K562 (cell line): ENCODE measurements at regions not wholly inside any gene's neighbourhood (a gene's known extent, or its start where the extent isn't known, plus 50 kb on each side); places are given as distances from the start of the nearest gene placed in this dataset.

Source experiments
- HIVEP1 ChIP-seq: fragments of 250-450 bp; sonication (Bioruptor Pico); IDR thresholded peaks from 2 replicates; pipeline ENCODE4 v1.4.0; 2020; ENCODE audit warnings: mild to moderate bottlenecking
- L3MBTL2 ChIP-seq: fragments of 450-650 bp; IDR thresholded peaks from 2 replicates; pipeline ENCODE4 v1.6.1; 2016; ENCODE audit warnings: mild to moderate bottlenecking, moderate library complexity
- MAZ ChIP-seq, 2 experiments: fragments of 450-650 bp in 1 of 2; sonication (generic) in 1 of 2; formaldehyde crosslinking; IDR thresholded peaks in 1 of 2; conservative IDR thresholded peaks in 1 of 2; 2 replicates each; pipeline versions ENCODE4 v1.4.0 to v1.5.0; 2020; ENCODE audit warnings: mild to moderate bottlenecking in 1 of 2, missing genetic modification reagents in 1 of 2
- MYNN ChIP-seq, 2 experiments: sonication (generic); formaldehyde crosslinking in 1 of 2; IDR thresholded peaks; 2 replicates each; pipeline versions ENCODE4 v1.5.0 to v1.6.1; 2016 to 2020; ENCODE audit warnings: antibody characterized with exemption in 1 of 2, missing genetic modification reagents in 1 of 2
- NBN ChIP-seq: fragments of 450-650 bp; IDR thresholded peaks from 2 replicates; pipeline ENCODE4 v1.6.1; 2016; ENCODE audit warnings: low read depth, mild to moderate bottlenecking
- RNF2 ChIP-seq: sonication (generic); IDR thresholded peaks from 2 replicates; pipeline ENCODE4 v1.6.1; 2016
- SMAD3 ChIP-seq: fragments of 450-650 bp; formaldehyde crosslinking; conservative IDR thresholded peaks from 2 replicates; pipeline ENCODE4 v1.4.0; 2020; ENCODE audit warnings: mild to moderate bottlenecking
- TAF1 ChIP-seq: IDR thresholded peaks from 2 replicates; pipeline ENCODE4 v1.6.1; 2011; ENCODE audit warnings: mild to moderate bottlenecking, low read length, moderate library complexity; ENCODE audit not compliant: insufficient read depth, control insufficient read depth, severe bottlenecking; ENCODE audit errors: extremely low read depth
- ZFP36 ChIP-seq: fragments of 150-350 bp; IDR thresholded peaks from 2 replicates; pipeline ENCODE4 v1.6.1; 2018; ENCODE audit warnings: low read length, low read depth; ENCODE audit not compliant: partially characterized antibody
- ZNF184 ChIP-seq: sonication (generic); formaldehyde crosslinking; IDR thresholded peaks from 2 replicates; pipeline ENCODE4 v1.5.0; 2020; ENCODE audit warnings: missing genetic modification reagents
- TF ChIP-seq, protein P1 (sequence below), 3 experiments: IDR thresholded peaks in 2 of 3; conservative IDR thresholded peaks in 1 of 3; 2 replicates each; pipeline ENCODE4 v1.5.1; 2011 to 2012; ENCODE audit warnings: low read length in 3 of 3, mild to moderate bottlenecking in 3 of 3, control low read depth in 2 of 3, improper control_type of control experiment in 1 of 3, inconsistent platforms in 1 of 3, low read depth in 1 of 3, mixed read lengths in 1 of 3, moderate library complexity in 1 of 3; ENCODE audit not compliant: insufficient read depth in 2 of 3
- TF ChIP-seq, protein P2 (sequence below), 2 experiments: IDR thresholded peaks; 2 replicates each; pipeline ENCODE4 v1.6.1; 2012; ENCODE audit warnings: improper control_type of control experiment in 2 of 2, low read depth in 2 of 2, low read length in 2 of 2, borderline replicate concordance in 1 of 2
- TF ChIP-seq, protein P3 (sequence below), 2 experiments: fragments of 450-650 bp in 1 of 2; sonication (generic) in 1 of 2; formaldehyde crosslinking in 1 of 2; IDR thresholded peaks; 2 replicates each; pipeline versions ENCODE4 v1.7.1 to v1.9.0; 2016 to 2022; ENCODE audit warnings: inconsistent platforms in 1 of 2, mild to moderate bottlenecking in 1 of 2, missing genetic modification reagents in 1 of 2

DNA sequence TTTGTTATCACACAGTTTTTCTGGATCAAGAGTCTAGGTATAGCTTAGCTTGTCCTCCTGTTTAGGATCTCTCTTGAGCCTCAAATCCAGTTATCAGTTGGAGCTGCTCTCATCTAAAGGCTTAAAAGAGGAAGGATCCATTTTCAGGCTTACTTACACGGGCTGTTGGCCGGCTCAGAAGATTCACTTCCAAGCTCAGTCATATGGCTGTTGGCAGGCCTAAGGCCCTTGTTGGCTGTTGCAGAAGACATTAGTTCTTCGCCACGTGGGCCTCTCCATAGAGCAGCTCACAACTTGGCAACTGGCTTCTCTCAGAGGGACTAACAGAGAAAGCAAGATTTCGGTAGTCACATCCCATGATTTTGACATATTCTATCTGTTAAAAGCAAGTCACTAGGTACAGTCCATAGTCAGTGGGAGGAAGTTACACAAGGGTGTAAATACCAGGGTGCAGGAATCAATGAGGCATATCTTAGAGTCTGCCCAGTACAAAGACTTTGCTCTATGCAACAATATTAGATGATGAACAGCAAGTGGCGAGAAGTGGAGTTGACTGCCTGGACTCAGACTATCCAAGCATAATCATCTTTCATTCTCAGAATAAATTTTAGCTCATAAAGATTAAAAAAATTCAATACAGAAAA is 280.1 kb upstream of the MBL2 start:
- TF ChIP-seq TAF1 (no peak), SMAD3 (no peak), MYNN (IDR thresholded peaks at IDR 0.05) (no peak), MYNN (CRISPR knock-in tag; IDR thresholded peaks at IDR 0.05) (no peak), RNF2 (no peak), HIVEP1 (no peak), L3MBTL2 (no peak), MAZ (CRISPR knock-in tag; conservative IDR thresholded peaks at IDR 0.05 in 1 of 2, IDR thresholded peaks at IDR 0.05 in 1 of 2) (no peak), ZNF184 (no peak), ZFP36 (no peak), NBN (no peak)
- TF ChIP-seq, protein P1, sequence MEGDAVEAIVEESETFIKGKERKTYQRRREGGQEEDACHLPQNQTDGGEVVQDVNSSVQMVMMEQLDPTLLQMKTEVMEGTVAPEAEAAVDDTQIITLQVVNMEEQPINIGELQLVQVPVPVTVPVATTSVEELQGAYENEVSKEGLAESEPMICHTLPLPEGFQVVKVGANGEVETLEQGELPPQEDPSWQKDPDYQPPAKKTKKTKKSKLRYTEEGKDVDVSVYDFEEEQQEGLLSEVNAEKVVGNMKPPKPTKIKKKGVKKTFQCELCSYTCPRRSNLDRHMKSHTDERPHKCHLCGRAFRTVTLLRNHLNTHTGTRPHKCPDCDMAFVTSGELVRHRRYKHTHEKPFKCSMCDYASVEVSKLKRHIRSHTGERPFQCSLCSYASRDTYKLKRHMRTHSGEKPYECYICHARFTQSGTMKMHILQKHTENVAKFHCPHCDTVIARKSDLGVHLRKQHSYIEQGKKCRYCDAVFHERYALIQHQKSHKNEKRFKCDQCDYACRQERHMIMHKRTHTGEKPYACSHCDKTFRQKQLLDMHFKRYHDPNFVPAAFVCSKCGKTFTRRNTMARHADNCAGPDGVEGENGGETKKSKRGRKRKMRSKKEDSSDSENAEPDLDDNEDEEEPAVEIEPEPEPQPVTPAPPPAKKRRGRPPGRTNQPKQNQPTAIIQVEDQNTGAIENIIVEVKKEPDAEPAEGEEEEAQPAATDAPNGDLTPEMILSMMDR (IDR thresholded peaks at IDR 0.05 in 2 of 3, conservative IDR thresholded peaks at IDR 0.05 in 1 of 3; ENCODE audit: insufficient read depth in 2 of 3, low read depth in 1 of 3, low read length in 3 of 3) = no peak
- TF ChIP-seq, protein P2, sequence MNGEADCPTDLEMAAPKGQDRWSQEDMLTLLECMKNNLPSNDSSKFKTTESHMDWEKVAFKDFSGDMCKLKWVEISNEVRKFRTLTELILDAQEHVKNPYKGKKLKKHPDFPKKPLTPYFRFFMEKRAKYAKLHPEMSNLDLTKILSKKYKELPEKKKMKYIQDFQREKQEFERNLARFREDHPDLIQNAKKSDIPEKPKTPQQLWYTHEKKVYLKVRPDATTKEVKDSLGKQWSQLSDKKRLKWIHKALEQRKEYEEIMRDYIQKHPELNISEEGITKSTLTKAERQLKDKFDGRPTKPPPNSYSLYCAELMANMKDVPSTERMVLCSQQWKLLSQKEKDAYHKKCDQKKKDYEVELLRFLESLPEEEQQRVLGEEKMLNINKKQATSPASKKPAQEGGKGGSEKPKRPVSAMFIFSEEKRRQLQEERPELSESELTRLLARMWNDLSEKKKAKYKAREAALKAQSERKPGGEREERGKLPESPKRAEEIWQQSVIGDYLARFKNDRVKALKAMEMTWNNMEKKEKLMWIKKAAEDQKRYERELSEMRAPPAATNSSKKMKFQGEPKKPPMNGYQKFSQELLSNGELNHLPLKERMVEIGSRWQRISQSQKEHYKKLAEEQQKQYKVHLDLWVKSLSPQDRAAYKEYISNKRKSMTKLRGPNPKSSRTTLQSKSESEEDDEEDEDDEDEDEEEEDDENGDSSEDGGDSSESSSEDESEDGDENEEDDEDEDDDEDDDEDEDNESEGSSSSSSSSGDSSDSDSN (IDR thresholded peaks at IDR 0.05; ENCODE audit: borderline replicate concordance in 1 of 2, low read depth in 2 of 2, low read length in 2 of 2) = no peak
- TF ChIP-seq, protein P3, sequence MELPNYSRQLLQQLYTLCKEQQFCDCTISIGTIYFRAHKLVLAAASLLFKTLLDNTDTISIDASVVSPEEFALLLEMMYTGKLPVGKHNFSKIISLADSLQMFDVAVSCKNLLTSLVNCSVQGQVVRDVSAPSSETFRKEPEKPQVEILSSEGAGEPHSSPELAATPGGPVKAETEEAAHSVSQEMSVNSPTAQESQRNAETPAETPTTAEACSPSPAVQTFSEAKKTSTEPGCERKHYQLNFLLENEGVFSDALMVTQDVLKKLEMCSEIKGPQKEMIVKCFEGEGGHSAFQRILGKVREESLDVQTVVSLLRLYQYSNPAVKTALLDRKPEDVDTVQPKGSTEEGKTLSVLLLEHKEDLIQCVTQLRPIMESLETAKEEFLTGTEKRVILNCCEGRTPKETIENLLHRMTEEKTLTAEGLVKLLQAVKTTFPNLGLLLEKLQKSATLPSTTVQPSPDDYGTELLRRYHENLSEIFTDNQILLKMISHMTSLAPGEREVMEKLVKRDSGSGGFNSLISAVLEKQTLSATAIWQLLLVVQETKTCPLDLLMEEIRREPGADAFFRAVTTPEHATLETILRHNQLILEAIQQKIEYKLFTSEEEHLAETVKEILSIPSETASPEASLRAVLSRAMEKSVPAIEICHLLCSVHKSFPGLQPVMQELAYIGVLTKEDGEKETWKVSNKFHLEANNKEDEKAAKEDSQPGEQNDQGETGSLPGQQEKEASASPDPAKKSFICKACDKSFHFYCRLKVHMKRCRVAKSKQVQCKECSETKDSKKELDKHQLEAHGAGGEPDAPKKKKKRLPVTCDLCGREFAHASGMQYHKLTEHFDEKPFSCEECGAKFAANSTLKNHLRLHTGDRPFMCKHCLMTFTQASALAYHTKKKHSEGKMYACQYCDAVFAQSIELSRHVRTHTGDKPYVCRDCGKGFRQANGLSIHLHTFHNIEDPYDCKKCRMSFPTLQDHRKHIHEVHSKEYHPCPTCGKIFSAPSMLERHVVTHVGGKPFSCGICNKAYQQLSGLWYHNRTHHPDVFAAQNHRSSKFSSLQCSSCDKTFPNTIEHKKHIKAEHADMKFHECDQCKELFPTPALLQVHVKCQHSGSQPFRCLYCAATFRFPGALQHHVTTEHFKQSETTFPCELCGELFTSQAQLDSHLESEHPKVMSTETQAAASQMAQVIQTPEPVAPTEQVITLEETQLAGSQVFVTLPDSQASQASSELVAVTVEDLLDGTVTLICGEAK (IDR thresholded peaks at IDR 0.05) = no peak
- TF ChIP-seq, protein P3 (CRISPR knock-in tag; IDR thresholded peaks at IDR 0.05) = no peak
